H9 (cell line): ENCODE measurements at regions not wholly inside any gene's neighbourhood (a gene's known extent, or its start where the extent isn't known, plus 50 kb on each side); places are given as distances from the start of the nearest gene placed in this dataset.

Experiments used
- DNase-seq: peaks from one replicate; pipeline ENCODE4 v3.0.0-alpha.2; 2017
- H2AFZ ChIP-seq: one replicate; pipeline ENCODE4 v1.6.1; 2013; ENCODE audit warnings: mild to moderate bottlenecking, low read length, control low read depth, moderate library complexity
- H2AK5ac ChIP-seq: 2 replicates; pipeline ENCODE4 v1.6.1; 2013; ENCODE audit warnings: low read length, control low read depth, mixed read lengths; ENCODE audit not compliant: insufficient read length
- H2BK120ac ChIP-seq: one replicate; pipeline ENCODE4 v1.6.1; 2013; ENCODE audit warnings: low read depth, mild to moderate bottlenecking, low read length, control low read depth, inconsistent platforms; ENCODE audit not compliant: poor library complexity, severe bottlenecking
- H2BK12ac ChIP-seq: 2 replicates; pipeline ENCODE4 v1.6.1; 2013; ENCODE audit warnings: low read length, control low read depth, mixed read lengths, low read depth; ENCODE audit not compliant: insufficient read length
- H2BK15ac ChIP-seq: 2 replicates; pipeline ENCODE4 v1.6.1; 2013; ENCODE audit warnings: low read depth, low read length, control low read depth
- H2BK20ac ChIP-seq: one replicate; pipeline ENCODE4 v1.6.1; 2013; ENCODE audit warnings: low read depth, mild to moderate bottlenecking, low read length, control low read depth, inconsistent platforms; ENCODE audit not compliant: poor library complexity, severe bottlenecking
- H2BK5ac ChIP-seq: 2 replicates; pipeline ENCODE4 v1.6.1; 2013; ENCODE audit warnings: low read length, control low read depth, mixed read lengths; ENCODE audit not compliant: insufficient read length
- H3K14ac ChIP-seq: 2 replicates; pipeline ENCODE4 v1.6.1; 2013; ENCODE audit warnings: low read length, control low read depth; ENCODE audit not compliant: insufficient read depth
- H3K18ac ChIP-seq: 2 replicates; pipeline ENCODE4 v1.6.1; 2013; ENCODE audit warnings: low read depth, mild to moderate bottlenecking, mixed read lengths, low read length, control low read depth; ENCODE audit not compliant: insufficient read length
- H3K23ac ChIP-seq: 2 replicates; pipeline ENCODE4 v1.6.1; 2013; ENCODE audit warnings: low read length, control low read depth, mixed read lengths, low read depth; ENCODE audit not compliant: insufficient read length
- H3K23me2 ChIP-seq: 2 replicates; pipeline ENCODE4 v1.6.1; 2013; ENCODE audit warnings: low read depth, mild to moderate bottlenecking, mixed read lengths, low read length, control low read depth; ENCODE audit not compliant: insufficient read length, poor library complexity, severe bottlenecking
- H3K27ac ChIP-seq: 2 replicates; pipeline ENCODE4 v1.5.1; 2013; ENCODE audit warnings: low read length, control low read depth, mixed read lengths, low read depth; ENCODE audit not compliant: insufficient read length
- H3K27me3 ChIP-seq: 2 replicates; pipeline ENCODE4 v1.6.1; 2013; ENCODE audit warnings: low read length, control low read depth, inconsistent platforms; ENCODE audit not compliant: insufficient read depth
- H3K4ac ChIP-seq: 2 replicates; pipeline ENCODE4 v1.6.1; 2013; ENCODE audit warnings: low read depth, mild to moderate bottlenecking, control low read depth, inconsistent platforms, low read length, moderate library complexity
- H3K4me1 ChIP-seq: 2 replicates; pipeline ENCODE4 v1.6.1; 2013; ENCODE audit warnings: low read length, control low read depth, inconsistent platforms; ENCODE audit not compliant: insufficient read depth
- H3K4me2 ChIP-seq: 2 replicates; pipeline ENCODE4 v1.6.1; 2013; ENCODE audit warnings: low read length, control low read depth, mixed read lengths; ENCODE audit not compliant: insufficient read length, insufficient read depth
- H3K56ac ChIP-seq: 2 replicates; pipeline ENCODE4 v1.6.1; 2013; ENCODE audit warnings: low read depth, mild to moderate bottlenecking, mixed read lengths, low read length, control low read depth; ENCODE audit not compliant: insufficient read length
- H3K79me1 ChIP-seq: 2 replicates; pipeline ENCODE4 v1.6.1; 2013; ENCODE audit warnings: low read depth, mild to moderate bottlenecking, moderate library complexity, low read length, control low read depth, inconsistent platforms; ENCODE audit not compliant: insufficient read depth, poor library complexity, severe bottlenecking
- H3K79me2 ChIP-seq: 2 replicates; pipeline ENCODE4 v1.6.1; 2013; ENCODE audit warnings: low read length, control low read depth, inconsistent platforms; ENCODE audit not compliant: insufficient read depth
- H3K9ac ChIP-seq: 2 replicates; pipeline ENCODE4 v1.6.1; 2013; ENCODE audit warnings: low read length, control low read depth, mixed read lengths; ENCODE audit not compliant: insufficient read length; ENCODE audit errors: extremely low read depth
- H3K9me3 ChIP-seq: one replicate; pipeline ENCODE4 v1.6.1; 2013; ENCODE audit warnings: low read depth, low read length, inconsistent platforms; ENCODE audit not compliant: control insufficient read depth
- H3T11ph ChIP-seq: one replicate; pipeline ENCODE4 v1.6.1; 2013; ENCODE audit warnings: mild to moderate bottlenecking, low read length, control low read depth, inconsistent platforms
- H4K20me1 ChIP-seq: one replicate; pipeline ENCODE4 v1.6.1; 2013; ENCODE audit not compliant: control insufficient read depth, insufficient read length, insufficient read depth
- H4K5ac ChIP-seq: 2 replicates; pipeline ENCODE4 v1.6.1; 2013; ENCODE audit warnings: low read depth, mild to moderate bottlenecking, mixed read lengths, low read length, control low read depth; ENCODE audit not compliant: insufficient read length
- H4K8ac ChIP-seq: replicated peaks from 2 replicates; pipeline ENCODE4 v1.6.1; 2013; ENCODE audit warnings: low read length, control low read depth, mixed read lengths, low read depth; ENCODE audit not compliant: insufficient read length
- H4K91ac ChIP-seq: 2 replicates; pipeline ENCODE4 v1.6.1; 2013; ENCODE audit warnings: low read depth, mild to moderate bottlenecking, moderate library complexity, mixed read lengths, low read length, control low read depth; ENCODE audit not compliant: insufficient read length
- H3K27ac Mint-ChIP-seq, 3 experiments: 2 replicates in 2 of 3; 3 replicates in 1 of 3; pipeline ENCODE4 v1.8.0; 2020 to 2021; ENCODE audit warnings: mixed read lengths in 3 of 3, mild to moderate bottlenecking in 1 of 3, moderate library complexity in 1 of 3
- H3K27me3 Mint-ChIP-seq: 2 replicates; pipeline ENCODE4 v1.8.0; 2021; ENCODE audit warnings: low read depth, mild to moderate bottlenecking, moderate library complexity, mixed read lengths
- H3K36me3 Mint-ChIP-seq, 3 experiments: 2 replicates in 2 of 3; 3 replicates in 1 of 3; pipeline ENCODE4 v1.8.0; 2020 to 2021; ENCODE audit warnings: low read depth in 3 of 3, mixed read lengths in 3 of 3; ENCODE audit not compliant: insufficient read depth in 1 of 3
- H3K4me1 Mint-ChIP-seq, 2 experiments: 2 replicates each; pipeline ENCODE4 v1.8.0; 2020; ENCODE audit warnings: mixed read lengths in 2 of 2
- H3K4me3 Mint-ChIP-seq, 2 experiments: 2 replicates in 1 of 2; 3 replicates in 1 of 2; pipeline ENCODE4 v1.8.0; 2020 to 2021; ENCODE audit warnings: mild to moderate bottlenecking in 2 of 2, mixed read lengths in 2 of 2, moderate library complexity in 1 of 2
- H3K9me3 Mint-ChIP-seq, 2 experiments: 2 replicates in 1 of 2; 3 replicates in 1 of 2; pipeline ENCODE4 v1.8.0; 2020; ENCODE audit warnings: mild to moderate bottlenecking in 2 of 2, mixed read lengths in 2 of 2, moderate library complexity in 1 of 2
- CTCF ChIP-seq: fragments of 200-600 bp; sonication (generic); conservative IDR thresholded peaks from 3 replicates; pipeline ENCODE4 v1.8.0; 2021; ENCODE audit warnings: antibody characterized with exemption, mild to moderate bottlenecking
- WGBS: extraction: QIAGEN DNeasy Blood & Tissue Kit; methylation state at CpG from one replicate; pipeline ENCODE4 v1.1.7; 2013; ENCODE audit warnings: missing lambda C conversion rate, low lambda C conversion rate, mixed read lengths; ENCODE audit not compliant: insufficient read length; ENCODE audit errors: extremely low coverage; 5-methylcytosine and 5-hydroxymethylcytosine counted together

- Histone ChIP-seq H3K79me2 (no peaks in the 10 kb centered on the region), H3K27me3 (no peaks in the 10 kb centered on the region), H2AK5ac (no peak overlapping the region), H2AFZ (no peak overlapping the region), H4K20me1 (no peaks in the 10 kb centered on the region), H3K9ac (no peak overlapping the region), H3K9me3 (no peaks in the 10 kb centered on the region), H4K8ac (no peak overlapping the region), H3K4ac (no peak overlapping the region), H3T11ph (no peak overlapping the region), H3K4me1 (no peaks in the 10 kb centered on the region), H2BK5ac (no peak overlapping the region), H3K23ac (no peak overlapping the region), H2BK20ac (no peak overlapping the region), H3K27ac (no peak overlapping the region), H3K56ac (no peak overlapping the region), H2BK120ac (no peak overlapping the region), H3K4me2 (no peak overlapping the region), H3K14ac (no peak overlapping the region), H3K79me1 (no peaks in the 10 kb centered on the region), H4K91ac (no peak overlapping the region), H2BK15ac (no peak overlapping the region), H3K23me2 (no peaks in the 10 kb centered on the region), H2BK12ac (no peak overlapping the region), H4K5ac (no peak overlapping the region), H3K18ac (no peak overlapping the region)
- no CpG with 5 or more reads among the region's 2 CpGs for WGBS
- H3K36me3 Mint-ChIP-seq = peaks cover 0 to 2% (median 0%) of the 10 kb centered on the region in 3 experiments; a peak in 2 of 7 replicates
- no peaks in the 10 kb centered on the region for H3K4me1 Mint-ChIP-seq
- peaks cover 3 to 7% of the 10 kb centered on the region in 2 experiments; a peak in 3 of 5 replicates for H3K9me3 Mint-ChIP-seq
- no peaks in the 10 kb centered on the region for H3K27me3 Mint-ChIP-seq
- no peak overlapping the region for H3K27ac Mint-ChIP-seq
- no peak for DNase-seq
- H3K4me3 Mint-ChIP-seq = no peak overlapping the region
- TF ChIP-seq CTCF = no peak
These were observed 367.2 kb downstream of the ZFHX3 start for GRCh38 chr16:72680732-72681131.
